LoVo (cell line): ENCODE measurements at regions not wholly inside any gene's neighbourhood (a gene's known extent, or its start where the extent isn't known, plus 50 kb on each side); places are given as distances from the start of the nearest gene placed in this dataset.
A peak's percentile ranks its signal among the peaks of the same experiment; 100 is the strongest.
"Not testable (repeated sequence)": the region's sequence is repeated elsewhere in the genome, so short reads cannot be mapped to it uniquely, and the experiment has no call there.

Experiments
- DNase-seq: peaks from one replicate; pipeline ENCODE4 v3.0.0-alpha.2; 2016; ENCODE audit warnings: low spot score

DNA sequence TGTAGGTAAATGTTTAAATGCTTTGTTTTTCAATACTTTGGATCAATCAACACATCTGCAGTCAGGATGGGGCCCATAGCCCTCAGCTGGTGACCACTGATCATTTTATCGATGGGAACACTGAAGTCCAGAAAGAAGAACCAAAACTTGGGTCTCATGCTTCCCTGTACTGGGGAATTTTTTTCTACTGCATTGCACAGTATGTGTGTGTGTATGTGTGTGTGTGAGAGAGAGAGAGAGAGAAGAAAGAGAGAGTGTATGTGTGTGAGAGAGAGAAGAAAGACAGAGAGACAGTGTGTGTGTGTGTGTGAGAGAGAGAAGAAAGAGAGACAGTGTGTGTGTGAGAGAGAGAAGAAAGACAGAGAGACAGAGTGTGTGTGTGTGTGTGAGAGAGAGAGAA lies 202.9 kb upstream of the MSX2 start:
- no peak for DNase-seq

DNA sequence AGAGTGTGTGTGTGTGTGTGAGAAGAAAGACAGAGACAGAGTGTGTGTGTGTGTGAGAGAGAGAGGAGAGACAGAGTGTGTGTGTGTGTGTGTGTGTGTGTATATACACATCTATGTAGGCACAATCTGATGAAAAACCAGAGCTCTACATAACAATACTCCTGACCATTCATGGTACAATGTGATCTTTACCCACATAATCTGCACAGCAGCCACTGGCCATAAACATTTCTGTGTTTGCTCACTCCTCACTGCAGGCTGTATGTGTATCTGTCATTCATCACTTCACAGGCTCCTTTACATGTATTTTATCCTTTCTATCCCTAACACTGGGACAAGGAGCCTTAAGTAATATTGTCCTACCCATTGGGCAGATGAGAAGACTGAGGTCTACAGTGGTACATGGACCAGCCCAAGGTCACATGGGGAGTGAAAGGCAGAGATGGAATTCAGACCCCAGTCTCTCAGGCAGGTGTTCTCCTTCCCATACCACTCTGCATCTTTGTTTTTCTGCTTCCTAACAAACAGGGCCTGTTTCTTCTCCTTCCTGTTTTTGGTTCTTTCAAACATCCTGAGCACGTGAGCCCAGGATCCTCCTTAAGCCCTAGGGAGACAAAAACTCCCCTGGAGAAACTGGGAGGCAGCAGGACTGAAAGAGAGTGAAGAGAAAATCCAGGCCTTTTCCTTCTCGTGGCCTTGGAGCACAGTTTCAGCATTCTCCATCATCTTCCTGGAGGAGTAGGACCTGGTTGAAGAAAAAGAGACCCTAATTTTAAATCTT lies 201.7 kb upstream of the MSX2 start:
- no peak for DNase-seq

DNA sequence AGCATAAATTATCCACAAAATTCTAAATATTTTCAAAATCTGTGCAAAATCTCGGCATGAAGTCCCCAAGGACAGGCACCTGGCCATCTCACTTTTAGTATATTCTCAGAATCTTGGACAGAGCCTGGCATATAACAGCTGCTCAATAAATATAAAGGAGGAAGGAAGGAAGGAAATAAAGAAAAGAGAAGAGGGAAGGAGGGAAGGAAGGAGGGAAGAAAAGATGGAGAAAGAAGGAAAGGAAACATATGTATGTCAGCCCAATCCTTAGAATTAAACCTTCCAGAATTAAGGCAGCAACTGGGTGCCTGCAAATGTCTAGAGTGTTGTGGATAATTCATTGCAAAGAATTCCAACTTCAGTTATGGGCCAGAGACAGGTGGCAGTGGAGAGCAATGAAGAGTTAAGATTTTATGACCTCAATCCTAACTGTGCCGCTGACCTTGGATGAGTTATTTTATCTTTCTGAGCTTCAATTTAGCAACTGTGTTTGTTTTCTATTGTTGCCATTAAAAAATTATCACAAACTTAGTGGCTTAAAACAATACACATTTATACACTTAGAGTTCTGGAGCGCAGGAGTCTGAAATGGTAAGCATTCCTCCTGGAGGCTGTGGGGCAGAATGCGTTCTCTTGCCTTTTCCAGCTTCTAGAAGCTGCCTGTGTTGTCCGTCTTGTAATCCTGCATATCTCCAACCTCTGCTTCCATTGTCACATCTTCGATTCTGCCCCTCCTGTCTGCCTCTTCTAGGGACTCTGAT lies 200.9 kb upstream of the MSX2 start:
- no peak for DNase-seq

DNA sequence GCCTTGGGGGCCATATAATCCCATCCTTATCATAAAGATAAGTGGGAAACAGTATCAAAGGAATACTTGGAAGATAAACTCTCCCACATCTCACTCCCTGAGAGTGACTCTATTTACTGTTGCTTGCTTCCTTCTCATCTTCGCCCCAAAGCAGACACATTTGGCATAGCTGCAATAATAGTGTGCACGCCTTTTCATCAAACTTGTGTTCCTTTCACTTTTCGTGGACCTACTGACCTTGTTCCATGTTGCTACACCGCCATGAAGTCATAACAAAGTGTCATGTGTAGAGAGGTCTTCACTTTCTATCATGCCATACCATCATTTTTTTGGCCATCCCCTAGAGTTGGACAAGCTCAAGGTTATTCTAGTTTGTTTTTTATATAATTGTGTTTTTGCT lies 200.0 kb upstream of the MSX2 start:
- DNase-seq, result no peak

DNA sequence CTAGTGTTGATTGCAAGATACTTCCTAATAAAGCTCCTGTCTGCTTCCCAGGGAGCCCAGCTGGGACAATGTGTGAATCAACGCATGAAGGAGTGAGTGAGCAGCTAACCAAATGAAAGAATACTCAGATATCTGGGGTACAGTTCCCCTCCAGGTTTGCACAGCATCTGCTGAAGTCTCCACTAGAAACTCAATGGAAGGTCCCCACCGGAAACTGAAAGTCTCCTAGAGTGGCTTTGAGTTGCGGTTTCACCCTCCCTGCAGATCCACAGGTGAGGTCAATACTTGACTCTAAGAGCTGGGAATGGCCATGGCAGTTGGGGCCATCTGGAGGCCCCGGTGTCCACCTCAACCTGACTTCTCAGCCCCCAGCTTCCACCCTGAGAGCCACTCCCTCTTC lies 198.2 kb upstream of the MSX2 start:
- DNase-seq, result no peak

DNA sequence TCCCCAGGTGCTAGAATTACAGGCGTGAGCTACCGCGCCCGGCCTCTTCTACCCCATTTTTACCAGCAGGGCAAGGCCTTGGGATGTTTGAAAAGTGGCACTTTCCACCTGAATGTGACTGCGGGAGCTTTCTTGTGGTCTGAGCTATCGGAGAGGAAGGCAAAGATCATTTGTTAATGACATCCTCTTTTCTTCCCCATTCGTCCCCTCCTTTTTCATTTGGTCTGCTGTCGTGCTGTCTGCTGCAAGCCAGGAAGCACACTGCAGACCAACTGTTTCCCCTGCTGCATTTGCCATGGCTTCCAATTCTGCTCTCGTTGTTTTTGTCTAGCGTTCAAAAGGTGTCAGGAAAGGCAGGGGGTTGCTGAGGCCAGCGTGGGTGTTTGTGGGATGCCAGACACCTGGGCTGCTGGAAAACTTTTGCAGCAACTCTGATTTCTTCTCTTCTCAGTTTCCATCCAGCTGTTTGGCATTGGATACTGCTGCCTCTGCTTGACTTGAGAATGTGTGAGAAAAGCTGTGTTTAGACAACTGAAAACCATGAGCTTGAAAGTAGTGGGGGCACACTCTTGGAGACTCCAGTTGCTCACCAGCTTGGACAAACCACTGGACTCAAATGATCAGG lies 196.4 kb upstream of the MSX2 start:
- no peak for DNase-seq

DNA sequence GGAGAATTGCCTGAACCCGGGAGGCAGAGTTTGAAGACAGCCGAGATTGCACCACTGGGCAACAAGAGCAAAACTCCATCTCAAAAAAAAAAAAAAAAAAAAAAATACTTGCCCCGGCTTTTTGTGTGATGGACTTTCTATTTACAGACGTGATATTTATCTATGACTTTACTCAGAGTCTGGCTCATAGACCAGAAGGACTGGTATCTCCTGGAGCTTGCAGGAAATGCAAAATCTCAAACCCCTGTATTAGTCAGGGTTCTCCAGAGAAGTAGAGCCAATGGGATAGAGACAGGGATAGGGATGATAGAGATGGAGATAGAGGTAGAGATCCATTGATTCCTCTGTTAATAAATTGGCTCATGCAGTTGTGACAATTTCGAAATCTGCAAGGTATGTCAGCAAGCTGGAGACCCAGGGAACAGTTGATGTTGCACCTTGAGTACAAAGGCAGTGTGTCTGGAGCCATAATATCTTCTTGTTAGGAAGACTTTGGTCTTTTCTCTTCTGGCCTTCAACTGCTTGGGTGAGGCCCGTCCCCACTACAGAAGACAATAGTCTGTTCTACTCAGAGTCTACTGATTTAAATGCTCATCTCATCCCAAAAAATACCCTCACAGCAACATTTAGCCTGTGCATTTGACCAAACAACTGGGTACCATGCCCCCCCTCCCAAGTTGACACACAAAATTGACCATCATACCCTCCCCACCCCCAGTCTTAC lies 195.4 kb upstream of the MSX2 start:
- no peak for DNase-seq

DNA sequence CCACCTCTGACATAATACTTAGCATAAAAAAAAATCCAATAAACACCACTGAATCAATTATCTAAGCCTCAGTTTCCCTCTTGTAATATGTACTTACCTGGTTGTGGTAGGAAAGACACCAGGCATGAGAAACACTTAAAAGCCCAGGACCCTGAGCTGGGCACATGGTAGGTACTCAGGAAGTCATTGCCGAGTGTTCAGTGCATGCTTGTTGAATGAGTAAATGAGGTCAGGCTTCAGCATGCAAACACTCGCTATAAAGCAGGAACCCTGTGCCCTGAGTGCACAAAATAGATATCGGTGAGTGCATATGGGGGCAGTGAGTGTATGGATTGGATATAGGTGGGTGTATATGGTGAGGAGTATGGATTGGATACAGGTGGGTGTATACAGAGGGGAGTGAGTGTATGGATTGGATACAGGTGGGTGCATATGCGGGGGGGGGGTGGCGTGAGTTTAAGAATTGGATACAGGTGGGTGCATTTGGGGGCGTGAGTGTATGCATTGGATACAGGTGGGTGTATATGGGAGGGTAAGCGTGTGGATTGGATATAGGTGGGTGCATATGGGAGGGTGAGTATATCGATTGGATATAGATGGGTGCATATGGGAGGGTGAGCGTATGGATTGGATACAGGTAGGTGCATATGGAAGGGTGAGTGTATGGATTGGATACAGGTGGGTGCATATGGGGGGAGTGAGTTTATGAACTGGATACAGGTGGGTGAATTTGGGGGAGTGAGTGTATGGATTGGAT lies 194.3 kb upstream of the MSX2 start:
- no peak for DNase-seq

DNA sequence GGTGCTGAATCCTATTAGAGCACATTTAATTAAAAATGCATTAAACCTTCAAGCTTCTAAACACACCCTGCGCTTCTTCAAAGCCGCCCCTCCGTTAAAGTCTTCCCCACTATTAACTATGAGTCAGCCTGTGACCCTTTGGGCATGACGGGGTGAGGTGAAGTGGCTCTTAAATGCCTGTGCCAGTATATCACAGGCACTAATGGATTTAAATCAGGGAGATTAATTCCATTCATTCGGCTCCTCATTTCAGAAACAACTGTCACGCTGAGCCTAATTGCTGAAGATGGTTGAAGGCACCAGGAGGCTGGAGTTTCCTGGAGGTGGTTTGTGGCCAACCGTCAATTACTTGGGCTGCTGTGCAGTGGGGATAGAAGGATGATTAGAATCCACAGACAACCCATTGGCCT lies 192.6 kb upstream of the MSX2 start:
- peak; percentile 58 for DNase-seq

DNA sequence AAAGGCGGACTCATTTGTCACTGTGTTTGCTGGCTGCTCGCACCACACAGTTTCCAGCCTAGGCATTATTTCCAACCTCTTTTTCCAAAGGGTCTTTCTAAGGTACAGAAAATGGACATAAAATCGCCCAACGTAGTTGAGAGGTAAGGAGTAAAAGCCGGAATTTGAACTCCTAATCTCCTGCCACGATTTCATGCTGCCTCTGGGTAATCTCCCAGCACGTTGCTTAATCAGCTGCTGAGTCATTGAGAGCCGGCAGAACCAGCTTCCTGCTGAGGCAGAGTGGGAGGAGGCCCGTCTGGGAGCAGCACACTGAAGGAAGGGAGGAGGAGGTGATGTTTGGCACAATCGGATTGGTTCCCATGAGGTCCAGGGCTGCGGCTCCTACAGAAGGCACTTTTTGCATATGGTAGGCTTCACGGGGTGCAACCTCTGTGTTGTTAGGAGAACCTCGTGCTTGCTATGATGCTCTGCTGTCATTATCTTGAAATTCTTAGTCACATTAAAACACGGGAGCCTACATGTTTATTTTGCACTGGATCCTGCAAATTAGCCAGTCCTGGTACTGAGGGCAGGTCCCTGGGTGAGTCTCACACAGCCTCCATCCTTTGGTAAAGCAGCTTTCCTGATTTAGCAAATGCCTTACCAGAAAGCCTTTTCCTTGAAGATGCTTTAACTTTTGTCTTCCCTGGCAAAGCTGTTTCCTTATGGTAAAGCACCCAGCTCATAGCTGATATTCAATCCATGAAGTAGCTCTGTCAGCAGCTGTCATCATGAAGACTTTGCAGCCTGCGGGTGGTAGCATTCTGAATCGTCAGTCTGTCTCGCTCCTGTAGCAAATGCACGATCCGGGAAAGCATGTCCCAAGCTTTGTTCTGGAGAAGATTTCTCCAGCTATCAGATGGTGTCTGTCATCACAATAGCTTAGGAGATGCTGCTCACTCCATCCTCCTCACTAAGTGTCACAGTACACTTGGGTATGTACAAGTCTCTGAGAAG lies 191.6 kb upstream of the MSX2 start:
- peak; percentile 96 for DNase-seq

DNA sequence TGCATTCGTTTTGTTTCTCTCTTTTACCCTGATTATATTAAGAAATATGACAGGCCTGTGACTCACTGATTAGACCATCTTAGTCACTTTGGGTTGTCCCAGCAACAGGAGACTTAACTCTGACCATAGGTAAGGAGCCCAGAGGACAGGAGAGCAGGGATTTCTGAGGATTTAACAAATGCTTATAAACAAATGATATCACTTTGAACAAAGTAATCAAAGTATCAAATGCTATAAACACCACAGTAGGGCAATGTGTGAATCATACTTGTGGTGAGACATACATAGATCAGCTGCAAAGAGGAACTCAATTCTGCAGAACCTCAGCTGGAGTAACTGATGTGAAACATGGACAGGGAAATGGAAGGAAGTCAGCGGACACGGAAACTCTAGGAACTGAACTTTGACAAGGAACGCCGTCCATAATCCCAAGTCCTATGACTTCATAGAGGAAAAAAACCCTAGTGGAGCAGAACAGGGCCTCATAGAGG lies 190.6 kb upstream of the MSX2 start:
- peak; percentile 85 for DNase-seq

DNA sequence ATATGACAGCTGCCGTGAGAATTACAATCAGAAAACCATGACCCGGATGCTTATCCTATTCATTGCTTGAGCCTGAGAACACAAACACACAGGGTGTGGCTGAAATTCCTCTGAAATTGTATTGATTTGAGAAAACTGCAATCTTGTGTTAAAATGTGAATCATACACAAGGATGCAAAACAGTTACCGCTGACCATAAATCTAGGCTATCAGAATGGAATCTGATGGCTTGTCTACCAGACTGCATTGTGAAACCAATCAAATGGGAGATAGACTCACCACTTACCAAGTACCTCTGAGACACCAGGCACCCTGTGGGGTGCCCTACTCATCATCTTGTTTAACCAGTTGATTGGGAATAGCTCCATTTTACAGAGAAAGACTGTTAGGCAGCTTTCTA lies 188.7 kb upstream of the MSX2 start:
- DNase-seq, result peak; percentile 75

DNA sequence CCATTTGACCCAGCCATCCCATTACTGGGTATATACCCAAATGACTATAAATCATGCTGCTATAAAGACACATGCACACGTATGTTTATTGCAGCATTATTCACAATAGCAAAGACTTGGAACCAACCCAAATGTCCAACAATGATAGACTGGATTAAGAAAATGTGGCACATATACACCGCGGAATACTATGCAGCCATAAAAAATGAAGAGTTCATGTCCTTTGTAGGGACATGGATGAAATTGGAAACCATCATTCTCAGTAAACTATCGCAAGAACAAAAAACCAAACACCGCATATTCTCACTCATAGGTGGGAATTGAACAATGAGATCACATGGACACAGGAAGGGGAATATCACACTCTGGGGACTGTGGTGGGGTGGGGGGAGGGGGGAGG lies 184.6 kb upstream of the MSX2 start:
- not testable (repeated sequence) for DNase-seq

DNA sequence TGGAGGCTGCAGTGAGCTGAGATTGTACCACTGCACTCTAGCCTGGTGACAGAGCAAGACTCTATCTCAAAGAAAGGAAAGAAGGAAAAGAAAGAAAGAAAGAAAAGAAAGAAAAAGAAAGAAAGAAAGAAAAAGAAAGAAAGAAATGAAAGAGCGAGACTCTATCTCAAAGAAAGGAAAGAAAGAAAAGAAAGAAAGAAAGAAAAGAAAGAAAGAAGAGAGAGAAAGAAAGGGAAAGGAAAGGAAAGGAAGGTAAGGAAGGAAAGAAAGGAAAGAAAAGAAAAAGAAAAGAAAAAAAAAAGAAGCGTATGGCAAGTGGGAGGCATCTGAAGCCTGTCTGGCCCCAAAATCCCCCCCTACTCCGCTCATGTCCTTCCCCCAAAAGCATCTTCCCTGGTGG lies 182.3 kb upstream of the MSX2 start:
- DNase-seq, result no peak

DNA sequence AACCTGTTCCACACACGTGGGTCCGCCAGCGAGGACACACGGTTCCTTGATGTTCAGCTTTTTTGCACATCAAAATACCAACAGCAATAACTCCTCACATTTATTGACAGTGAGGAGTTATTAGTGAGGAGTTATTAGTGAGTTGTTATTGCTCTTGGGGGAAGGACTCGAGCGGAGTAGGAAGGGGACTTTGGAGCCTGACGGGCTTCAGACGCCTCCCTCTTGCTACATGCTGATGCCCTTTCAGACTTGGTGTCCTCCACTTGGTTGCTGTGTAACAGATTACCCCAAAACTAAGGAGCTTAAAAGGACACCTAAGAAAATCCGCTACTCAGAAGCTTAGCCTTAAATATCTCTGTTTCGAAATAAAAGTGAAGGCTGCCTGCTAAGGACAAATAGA lies 181.9 kb upstream of the MSX2 start:
- no peak for DNase-seq

DNA sequence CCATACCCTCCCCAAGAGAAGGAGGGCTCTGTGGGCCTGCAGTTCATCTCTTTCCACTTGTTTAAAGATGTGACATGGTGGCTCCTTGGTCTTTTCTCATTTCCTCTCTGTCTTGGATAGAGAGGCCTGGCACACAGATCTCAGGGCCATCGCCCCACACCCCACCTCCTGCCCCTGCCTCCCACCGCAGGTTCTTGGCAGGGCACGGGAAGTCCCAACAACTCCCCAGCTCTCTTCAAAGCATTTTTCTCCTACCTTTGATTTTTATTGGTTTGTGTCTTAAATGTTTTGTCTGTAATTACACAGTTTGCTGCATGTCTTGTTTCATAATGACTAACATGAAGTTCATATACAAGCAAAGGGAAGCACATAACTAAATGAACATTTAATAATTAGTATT lies 178.5 kb upstream of the MSX2 start:
- no peak for DNase-seq

DNA sequence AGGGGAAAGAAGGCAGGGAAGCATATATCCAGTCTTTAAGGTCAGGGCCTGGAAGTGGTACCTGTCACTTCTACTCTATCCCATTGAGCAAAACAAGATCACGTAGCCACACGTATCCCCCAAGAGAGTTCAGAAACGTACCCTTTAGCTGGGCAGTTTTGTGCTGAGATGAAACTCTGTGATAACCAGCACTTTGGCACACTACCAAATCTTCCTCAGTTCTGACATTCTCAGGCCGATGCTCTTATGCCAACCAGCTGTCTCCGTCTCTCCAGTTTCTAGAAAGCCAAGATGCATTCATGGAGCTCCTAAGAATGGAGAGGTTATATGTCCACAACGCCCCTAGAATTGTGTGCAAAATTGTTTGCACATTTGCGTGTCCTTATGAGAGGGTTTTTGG lies 176.6 kb upstream of the MSX2 start:
- DNase-seq, result no peak

DNA sequence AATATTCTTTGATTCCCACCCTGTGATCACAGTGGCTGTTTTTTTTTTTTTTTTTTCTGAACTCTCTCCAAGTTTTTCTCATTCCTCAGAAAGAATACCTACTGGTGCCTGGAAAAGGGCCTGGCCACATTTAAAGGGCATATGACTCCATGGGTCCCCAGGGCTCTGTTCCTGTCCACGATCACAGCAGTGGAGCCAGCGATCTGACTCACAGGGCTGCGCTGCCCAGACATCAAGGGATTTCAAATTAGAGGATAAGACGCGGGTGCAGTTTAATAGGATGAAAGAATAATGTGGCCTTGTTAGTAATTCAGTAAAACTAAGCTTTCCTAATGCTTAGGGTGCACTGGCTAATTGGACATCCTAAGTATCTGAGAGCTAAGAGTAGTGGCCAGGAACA lies 175.1 kb upstream of the MSX2 start:
- DNase-seq, result peak; percentile 27

DNA sequence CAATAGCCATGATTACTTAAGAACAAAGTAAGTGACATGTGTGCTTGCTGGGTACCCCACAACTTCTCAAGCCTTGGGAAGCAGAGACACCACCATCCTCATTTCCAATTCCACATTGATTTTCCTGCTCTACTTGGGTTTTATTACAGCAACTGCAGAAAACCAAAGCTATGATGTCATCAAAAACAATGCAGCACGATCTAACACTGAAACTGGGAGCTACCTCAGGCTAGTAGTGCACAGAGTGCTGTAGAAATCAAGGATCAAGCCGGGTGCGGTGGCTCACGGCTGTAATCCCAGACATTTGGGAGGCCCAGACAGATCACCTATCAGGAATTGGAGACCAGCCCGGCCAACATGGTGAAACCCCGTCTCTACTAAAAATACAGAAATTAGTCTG lies 174.4 kb upstream of the MSX2 start:
- no peak for DNase-seq

DNA sequence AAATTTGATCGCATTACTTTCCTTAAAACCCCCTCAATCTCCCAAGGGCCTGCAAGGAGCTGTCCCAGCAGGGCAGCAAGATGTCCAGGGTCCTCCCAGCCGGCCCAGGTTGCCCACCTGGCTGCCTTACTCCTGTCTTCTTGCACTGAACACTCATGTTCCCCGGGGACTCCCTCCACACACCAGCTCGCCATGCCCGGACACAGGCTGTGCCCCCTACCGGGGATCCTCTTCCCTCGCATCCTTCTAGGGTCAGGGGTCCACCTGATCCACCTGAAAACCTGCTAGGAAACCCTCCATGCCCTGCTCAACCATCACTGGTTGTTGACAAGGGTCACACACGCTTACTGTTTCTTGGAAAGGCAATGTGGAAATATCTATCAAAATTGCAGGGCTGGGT lies 172.0 kb upstream of the MSX2 start:
- DNase-seq, result no peak
